ENCODE measurements at regions not wholly inside any gene's neighbourhood (a gene's known extent, or its start where the extent isn't known, plus 50 kb on each side); places are given as distances from the start of the nearest gene placed in this dataset.
"Not testable (repeated sequence)": the region's sequence is repeated elsewhere in the genome, so short reads cannot be mapped to it uniquely, and the experiment has no call there.

DNA sequence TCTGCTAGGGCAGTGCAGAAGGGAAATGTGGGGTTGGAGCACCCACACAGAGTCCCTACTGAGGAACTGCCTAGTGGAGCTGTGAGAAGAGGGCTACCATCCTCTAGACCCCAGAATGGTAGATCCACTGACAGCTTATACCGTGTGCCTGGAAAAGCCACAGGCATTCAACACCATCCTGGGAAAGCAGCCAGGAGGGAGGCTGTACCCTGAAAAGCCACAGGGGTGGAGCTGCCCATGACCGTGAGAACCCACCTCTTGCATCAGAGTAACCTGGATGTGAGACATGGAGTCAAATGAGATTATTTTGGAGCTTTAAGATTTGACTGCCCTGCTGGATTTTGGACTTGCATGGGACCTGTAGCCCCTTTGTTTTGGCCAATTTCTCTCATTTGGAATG lies 827.1 kb upstream of the IGFBP7 start:
- DNase-seq (ENCODE audit: low spot score in 2 of 2); H3K9me3 Mint-ChIP-seq; H3K4me3 Mint-ChIP-seq; H3K4me1 Mint-ChIP-seq; H3K27me3 Mint-ChIP-seq; ATAC-seq (ENCODE audit: low read depth); H3K27ac Mint-ChIP-seq; H3K36me3 Mint-ChIP-seq: not testable (repeated sequence)

DNA sequence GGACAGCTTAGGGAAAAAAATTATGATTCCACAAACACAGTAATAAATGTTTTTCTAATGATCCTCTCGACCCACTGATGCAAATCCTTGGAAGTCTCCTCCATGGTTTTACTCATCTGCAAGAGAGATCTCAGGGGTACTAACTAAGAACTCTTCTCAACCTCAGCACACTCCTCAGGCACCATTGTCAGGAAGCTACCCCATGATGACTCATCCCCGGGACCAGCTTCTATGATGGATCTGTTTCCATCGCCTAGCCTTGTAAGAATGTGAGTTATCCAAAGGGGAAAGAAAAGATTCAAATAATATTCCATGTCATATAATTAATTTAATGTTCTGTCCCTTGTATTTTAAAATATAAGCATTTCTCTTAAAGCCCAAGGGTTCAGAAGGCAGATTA lies 816.1 kb upstream of the IGFBP7 start:
- no peak for ATAC-seq (ENCODE audit: low read depth)
- Mint-ChIP-seq H3K27me3 (no peaks in the 10 kb centered on the region), H3K36me3 (no peaks in the 10 kb centered on the region), H3K9me3 (no peaks in the 10 kb centered on the region), H3K27ac (no peak overlapping the region), H3K4me3 (no peak overlapping the region), H3K4me1 (no peaks in the 10 kb centered on the region)
- DNase-seq (ENCODE audit: low spot score in 2 of 2) = no peak

- Mint-ChIP-seq H3K27ac (no peak overlapping the region), H3K4me3 (no peak overlapping the region), H3K36me3 (no peaks in the 10 kb centered on the region), H3K27me3 (no peaks in the 10 kb centered on the region), H3K9me3 (no peaks in the 10 kb centered on the region), H3K4me1 (no peaks in the 10 kb centered on the region)
- DNase-seq (ENCODE audit: low spot score in 2 of 2) (no peak), ATAC-seq (ENCODE audit: low read depth) (no peak)
Measured at GRCh38 chr4:57924951-57925350, 814.8 kb upstream of the IGFBP7 start.

GRCh38 chr4:57916479-57916878 lies 806.3 kb upstream of the IGFBP7 start:
- no peak overlapping the region for H3K4me3 Mint-ChIP-seq
- H3K36me3 Mint-ChIP-seq = no peaks in the 10 kb centered on the region
- ATAC-seq (ENCODE audit: low read depth) (no peak), DNase-seq (ENCODE audit: low spot score in 2 of 2) (no peak)
- no peaks in the 10 kb centered on the region for H3K27me3 Mint-ChIP-seq
- H3K9me3 Mint-ChIP-seq = peaks cover 6% of the 10 kb centered on the region
- H3K4me1 Mint-ChIP-seq = no peaks in the 10 kb centered on the region
- no peak overlapping the region for H3K27ac Mint-ChIP-seq

DNA sequence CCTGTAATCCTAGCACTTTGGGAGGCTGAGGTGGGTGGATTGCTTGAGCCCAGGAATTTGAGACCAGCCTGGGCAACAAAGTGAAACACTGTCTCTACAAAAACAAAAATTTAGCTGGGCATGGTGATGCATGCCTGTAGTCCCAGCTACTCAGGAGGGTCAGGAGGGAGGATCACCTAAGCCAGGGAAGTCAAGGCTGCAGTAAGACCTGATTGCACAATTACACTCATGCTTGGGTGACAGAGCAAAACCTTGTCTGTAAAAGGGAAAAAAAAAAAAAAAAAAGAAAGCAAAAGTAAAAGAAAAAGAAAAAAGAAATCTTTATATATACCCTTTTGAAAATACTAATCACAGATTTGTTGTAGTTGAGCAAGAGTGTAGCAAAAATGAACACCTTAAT lies 801.0 kb upstream of the IGFBP7 start:
- ATAC-seq (ENCODE audit: low read depth) (no peak), DNase-seq (ENCODE audit: low spot score in 2 of 2) (no peak)
- Mint-ChIP-seq H3K4me3 (no peak overlapping the region), H3K4me1 (no peaks in the 10 kb centered on the region), H3K27me3 (no peaks in the 10 kb centered on the region), H3K9me3 (peaks cover 6% of the 10 kb centered on the region), H3K27ac (no peak overlapping the region), H3K36me3 (no peaks in the 10 kb centered on the region)

DNA sequence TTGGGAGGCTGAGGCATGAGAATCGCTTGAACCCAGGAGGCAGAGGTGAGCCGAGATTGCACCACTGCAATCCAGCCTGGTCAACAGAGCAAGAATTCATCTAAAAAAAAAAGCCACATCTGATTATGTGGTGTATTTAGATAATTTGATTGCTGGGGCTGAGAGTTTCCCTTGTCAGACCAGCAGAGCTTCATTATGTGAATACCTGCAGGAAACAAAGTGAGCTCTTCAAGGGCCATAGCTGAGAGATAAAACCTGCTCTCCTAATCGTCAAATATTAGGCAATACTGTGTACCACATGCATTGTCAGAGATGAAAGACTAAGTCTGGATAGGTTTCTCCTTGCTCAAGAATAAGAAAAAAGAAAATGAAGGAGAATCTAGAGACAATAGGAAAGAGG lies 800.0 kb upstream of the IGFBP7 start:
- DNase-seq (ENCODE audit: low spot score in 2 of 2) (no peak), ATAC-seq (ENCODE audit: low read depth) (no peak)
- Mint-ChIP-seq H3K4me1 (no peaks in the 10 kb centered on the region), H3K9me3 (peaks cover 7% of the 10 kb centered on the region), H3K27me3 (no peaks in the 10 kb centered on the region), H3K36me3 (no peaks in the 10 kb centered on the region), H3K4me3 (no peak overlapping the region), H3K27ac (no peak overlapping the region)

GRCh38 chr4:57905965-57906364 lies 795.8 kb upstream of the IGFBP7 start:
- no peak for ATAC-seq (ENCODE audit: low read depth)

DNA sequence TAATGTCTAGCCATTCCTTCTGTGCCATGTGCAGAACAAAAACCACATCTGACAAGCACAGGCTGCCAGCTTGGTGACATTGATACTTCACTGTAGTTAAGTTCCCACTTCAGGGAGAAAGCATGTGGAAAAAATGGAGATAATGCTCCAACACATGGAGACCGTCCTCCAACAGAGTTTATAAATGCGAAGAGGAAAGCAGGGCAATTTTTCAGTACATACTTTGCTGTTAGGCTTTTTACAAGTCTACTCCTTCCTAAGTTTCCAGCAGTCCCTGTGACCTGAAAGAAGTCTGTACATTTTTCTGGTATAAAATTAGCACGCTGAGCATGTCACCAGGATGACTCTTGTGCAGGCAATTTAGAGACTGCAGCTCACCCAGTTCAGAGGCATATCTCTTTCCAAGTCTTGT lies 766.9 kb upstream of the IGFBP7 start:
- DNase-seq (ENCODE audit: low spot score in 2 of 2) = no peak
- no peak for ATAC-seq (ENCODE audit: low read depth)
- Mint-ChIP-seq H3K4me3 (no peak overlapping the region), H3K36me3 (no peaks in the 10 kb centered on the region), H3K4me1 (no peaks in the 10 kb centered on the region), H3K27me3 (no peaks in the 10 kb centered on the region), H3K27ac (no peak overlapping the region), H3K9me3 (peaks cover 4% of the 10 kb centered on the region)

More at GRCh38 chr4:57905965-57906364, 795.8 kb upstream of the IGFBP7 start:
- Mint-ChIP-seq H3K4me3 (no peak overlapping the region), H3K27ac (no peak overlapping the region), H3K9me3 (peaks cover 7% of the 10 kb centered on the region), H3K36me3 (no peaks in the 10 kb centered on the region), H3K4me1 (no peaks in the 10 kb centered on the region), H3K27me3 (no peaks in the 10 kb centered on the region)
- DNase-seq (ENCODE audit: low spot score in 2 of 2) = no peak

GRCh38 chr4:57875829-57876392 lies 765.7 kb upstream of the IGFBP7 start:
- no peak for DNase-seq (ENCODE audit: low spot score in 2 of 2)
- Mint-ChIP-seq H3K27me3 (no peaks in the 10 kb centered on the region), H3K4me3 (no peak overlapping the region), H3K27ac (no peak overlapping the region), H3K4me1 (no peaks in the 10 kb centered on the region), H3K9me3 (peaks cover 4% of the 10 kb centered on the region), H3K36me3 (no peaks in the 10 kb centered on the region)
- no peak for ATAC-seq (ENCODE audit: low read depth)

DNA sequence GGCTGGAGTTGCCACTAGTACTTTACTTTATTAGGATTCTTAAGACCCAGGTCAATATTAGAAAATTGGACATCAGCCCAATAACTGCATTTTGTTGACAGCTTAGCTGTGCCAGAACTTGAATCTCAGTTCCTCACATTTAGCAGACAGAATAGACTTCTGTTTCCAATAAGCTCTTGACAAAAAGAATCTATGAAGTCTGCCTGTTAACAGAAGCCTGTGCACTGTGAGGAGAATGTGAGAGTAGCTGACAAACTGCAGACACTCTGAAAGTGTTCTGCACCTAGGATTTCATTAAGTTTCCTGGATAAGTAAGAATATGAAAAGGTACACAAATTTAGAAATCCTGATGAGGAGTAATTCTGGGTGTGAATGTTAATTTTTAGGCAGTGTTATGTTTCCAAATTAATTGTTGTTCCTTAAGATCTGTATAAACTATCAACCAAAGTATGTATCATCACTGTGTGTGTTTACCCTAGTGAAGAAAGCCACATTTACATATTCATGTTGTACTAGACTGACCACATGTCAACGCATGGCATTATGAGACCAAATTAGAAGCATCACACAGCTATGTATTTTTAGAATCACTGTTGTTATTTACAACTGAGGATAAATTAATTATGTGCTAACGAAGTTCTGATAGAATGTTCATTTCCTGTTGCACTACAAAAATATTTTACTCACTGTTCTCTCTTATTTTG lies 756.4 kb upstream of the IGFBP7 start:
- Mint-ChIP-seq H3K27ac (no peak overlapping the region), H3K9me3 (peaks cover 3% of the 10 kb centered on the region), H3K4me3 (no peak overlapping the region), H3K4me1 (no peaks in the 10 kb centered on the region), H3K27me3 (no peaks in the 10 kb centered on the region), H3K36me3 (no peaks in the 10 kb centered on the region)
- DNase-seq (ENCODE audit: low spot score in 2 of 2) (no peak), ATAC-seq (ENCODE audit: low read depth) (no peak)

DNA sequence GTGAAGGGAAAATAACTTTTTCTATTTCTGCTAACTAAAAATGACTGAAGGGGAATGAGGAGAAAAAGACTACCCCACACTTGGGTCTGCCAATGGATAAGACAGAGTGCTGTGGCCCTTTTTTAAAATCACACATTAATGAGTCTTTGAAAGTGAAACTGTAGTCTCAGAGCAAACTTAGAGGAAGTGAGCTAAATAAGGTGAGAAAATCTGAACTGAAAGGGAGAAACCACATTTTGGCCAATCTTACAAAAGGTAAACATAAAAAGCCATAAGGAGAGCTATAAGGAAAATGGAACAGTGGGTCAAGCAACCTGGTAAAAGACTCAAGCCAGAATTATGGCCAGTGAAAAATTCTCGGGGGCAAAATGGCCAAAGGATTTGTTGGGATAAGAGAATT lies 755.1 kb upstream of the IGFBP7 start:
- DNase-seq (ENCODE audit: low spot score in 2 of 2) = no peak
- Mint-ChIP-seq H3K27ac (no peak overlapping the region), H3K36me3 (no peaks in the 10 kb centered on the region), H3K4me1 (no peaks in the 10 kb centered on the region), H3K27me3 (no peaks in the 10 kb centered on the region), H3K4me3 (no peak overlapping the region), H3K9me3 (peaks cover 3% of the 10 kb centered on the region)
- ATAC-seq (ENCODE audit: low read depth) = no peak

DNA sequence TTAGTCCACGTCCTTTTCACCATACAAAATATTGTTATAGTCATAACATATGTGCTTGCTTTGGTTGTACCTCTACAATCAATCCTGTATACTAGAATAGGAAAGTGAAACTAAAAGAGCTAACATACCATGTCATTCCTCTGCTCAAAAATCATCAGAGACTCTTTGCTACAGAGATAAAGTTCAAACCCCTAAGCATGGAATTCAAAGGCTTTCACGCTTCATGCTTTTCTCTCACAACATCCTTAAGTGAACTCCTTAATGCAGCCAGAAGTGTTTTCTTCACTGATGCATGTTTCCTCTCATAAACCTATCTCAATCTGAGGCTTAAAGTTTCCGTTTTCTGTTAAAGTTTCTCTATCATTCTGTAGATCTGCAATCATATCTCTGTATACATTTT lies 744.6 kb upstream of the IGFBP7 start:
- Mint-ChIP-seq H3K27ac (no peak overlapping the region), H3K36me3 (no peaks in the 10 kb centered on the region), H3K4me1 (peaks cover 4% of the 10 kb centered on the region), H3K9me3 (peaks cover 1% of the 10 kb centered on the region), H3K27me3 (no peaks in the 10 kb centered on the region), H3K4me3 (no peak overlapping the region)
- no peak for DNase-seq (ENCODE audit: low spot score in 2 of 2)
- ATAC-seq (ENCODE audit: low read depth) = no peak

DNA sequence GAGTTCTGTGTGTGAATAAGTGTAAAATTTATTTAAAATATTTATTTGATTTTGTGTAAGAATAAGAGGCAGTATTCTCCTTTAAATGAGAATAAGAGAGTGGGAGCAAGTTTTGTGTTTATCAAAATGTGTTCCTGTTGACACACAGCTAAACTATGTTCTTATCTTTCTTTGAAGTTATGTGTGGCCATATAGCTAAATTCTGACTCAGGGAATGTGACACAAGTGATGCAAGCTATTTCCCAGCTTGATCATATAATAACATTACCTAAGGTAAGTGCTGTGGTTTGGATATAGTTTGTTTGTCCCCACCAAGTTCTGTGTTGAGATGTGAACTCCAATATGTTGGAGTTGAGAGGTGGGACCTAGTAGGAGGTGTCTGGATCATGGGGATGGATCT lies 740.0 kb upstream of the IGFBP7 start:
- H3K4me3 Mint-ChIP-seq = no peak overlapping the region
- no peak overlapping the region for H3K27ac Mint-ChIP-seq
- peaks cover 4% of the 10 kb centered on the region for H3K4me1 Mint-ChIP-seq
- no peaks in the 10 kb centered on the region for H3K36me3 Mint-ChIP-seq
- no peak for DNase-seq (ENCODE audit: low spot score in 2 of 2)
- peaks cover 3% of the 10 kb centered on the region for H3K9me3 Mint-ChIP-seq
- ATAC-seq (ENCODE audit: low read depth) = no peak
- no peaks in the 10 kb centered on the region for H3K27me3 Mint-ChIP-seq

GRCh38 chr4:57832083-57832482 lies 721.9 kb upstream of the IGFBP7 start:
- Mint-ChIP-seq H3K36me3 (no peaks in the 10 kb centered on the region), H3K9me3 (peaks cover 1% of the 10 kb centered on the region), H3K27ac (no peak overlapping the region), H3K4me1 (no peaks in the 10 kb centered on the region), H3K27me3 (no peaks in the 10 kb centered on the region), H3K4me3 (no peak overlapping the region)
- no peak for ATAC-seq (ENCODE audit: low read depth)
- no peak for DNase-seq (ENCODE audit: low spot score in 2 of 2)

GRCh38 chr4:57789666-57790065 lies 679.5 kb upstream of the IGFBP7 start:
- Mint-ChIP-seq H3K4me1 (no peaks in the 10 kb centered on the region), H3K27ac (no peak overlapping the region), H3K9me3 (no peaks in the 10 kb centered on the region), H3K36me3 (no peaks in the 10 kb centered on the region), H3K27me3 (no peaks in the 10 kb centered on the region), H3K4me3 (no peak overlapping the region)
- no peak for ATAC-seq (ENCODE audit: low read depth)
- DNase-seq (ENCODE audit: low spot score in 2 of 2) = no peak

All from memory B cell (primary cell).